ENCODE measurements at regions not wholly inside any gene's neighbourhood (a gene's known extent, or its start where the extent isn't known, plus 50 kb on each side); places are given as distances from the start of the nearest gene placed in this dataset.

- DNase-seq (ENCODE audit: low read depth, low spot score): no peak
- Histone ChIP-seq H3K9me3 (ENCODE audit: control insufficient read depth in 1 of 2, insufficient read depth in 1 of 2, low read depth in 1 of 2, low read length in 2 of 2) (no peaks in the 10 kb centered on the region), H3K79me2 (ENCODE audit: insufficient read depth, low read length) (no peaks in the 10 kb centered on the region), H3K9ac (ENCODE audit: low read length) (no peak overlapping the region), H3K4me2 (ENCODE audit: low read length) (no peak overlapping the region), H3K36me3 (ENCODE audit: control insufficient read depth in 1 of 2, insufficient read depth in 2 of 2, low read length in 2 of 2) (no peaks in the 10 kb centered on the region), H3K9me2 (ENCODE audit: insufficient read depth) (no peaks in the 10 kb centered on the region), H3K4me1 (ENCODE audit: control insufficient read depth in 1 of 2, insufficient read depth in 2 of 2, low read length in 2 of 2) (no peaks in the 10 kb centered on the region), H3K27ac (ENCODE audit: low read depth, low read length) (no peak overlapping the region), H2AFZ (ENCODE audit: low read depth, low read length, poor library complexity, severe bottlenecking) (no peak overlapping the region), H3K4me3 (replicated peaks in 1 of 2; ENCODE audit: low read depth in 1 of 2, low read length in 2 of 2) (no peak overlapping the region), H4K20me1 (ENCODE audit: insufficient read depth) (no peaks in the 10 kb centered on the region), H3K27me3 (ENCODE audit: insufficient read depth, low read length) (0 out of 2 replicates have a peak, but pooled peaks cover 7% of the 10 kb centered on the region)
- no TSS peak for BruUV-seq (replicated peaks)
- intact Hi-C loops (cut with micrococcal nuclease): no loop called here
- ChIA-PET POLR2A (no interaction called here), RAD21 (ENCODE audit: low non-redundant PET in 1 of 2, low total read pairs in 2 of 2, uncharacterized antibody in 2 of 2, unreplicated experiment in 2 of 2) (no interaction called here), CTCF (no interaction called here)
- no peak for ATAC-seq
- TF ChIP-seq ATF3 (IDR thresholded peaks at IDR 0.05) (no peak), MAX (IDR thresholded peaks at IDR 0.05) (no peak), RAD21 (IDR thresholded peaks at IDR 0.05; ENCODE audit: low read depth) (no peak), CBX3 (IDR thresholded peaks at IDR 0.05; ENCODE audit: low read depth) (no peak), POLR2AphosphoS5 (IDR thresholded peaks at IDR 0.05; ENCODE audit: low read depth, low read length) (no peak), TCF7L2 (IDR thresholded peaks at IDR 0.05; ENCODE audit: borderline replicate concordance, extremely low read depth, insufficient read depth, insufficient read length) (no peak), EZH2phosphoT487 (IDR thresholded peaks at IDR 0.05; ENCODE audit: borderline replicate concordance) (no peak), SIN3A (IDR thresholded peaks at IDR 0.05; ENCODE audit: low read depth) (no peak), REST (IDR thresholded peaks at IDR 0.05; ENCODE audit: low read depth) (no peak), POLR2A (IDR thresholded peaks at IDR 0.05; ENCODE audit: borderline replicate concordance, extremely low read depth, insufficient read depth, insufficient read length) (no peak), FOSL1 (IDR thresholded peaks at IDR 0.05; ENCODE audit: low read depth) (no peak), ZBTB33 (IDR thresholded peaks at IDR 0.05; ENCODE audit: extremely low read depth, insufficient replicate concordance, low read length) (no peak)
These were observed 197.9 kb downstream of the SUDS3 start for GRCh38 chr12:118574288-118574687.

All from HCT116 (cell line).